ENCODE measurements at regions not wholly inside any gene's neighbourhood (a gene's known extent, or its start where the extent isn't known, plus 50 kb on each side); places are given as distances from the start of the nearest gene placed in this dataset.
"Not testable (repeated sequence)": the region's sequence is repeated elsewhere in the genome, so short reads cannot be mapped to it uniquely, and the experiment has no call there.

DNA sequence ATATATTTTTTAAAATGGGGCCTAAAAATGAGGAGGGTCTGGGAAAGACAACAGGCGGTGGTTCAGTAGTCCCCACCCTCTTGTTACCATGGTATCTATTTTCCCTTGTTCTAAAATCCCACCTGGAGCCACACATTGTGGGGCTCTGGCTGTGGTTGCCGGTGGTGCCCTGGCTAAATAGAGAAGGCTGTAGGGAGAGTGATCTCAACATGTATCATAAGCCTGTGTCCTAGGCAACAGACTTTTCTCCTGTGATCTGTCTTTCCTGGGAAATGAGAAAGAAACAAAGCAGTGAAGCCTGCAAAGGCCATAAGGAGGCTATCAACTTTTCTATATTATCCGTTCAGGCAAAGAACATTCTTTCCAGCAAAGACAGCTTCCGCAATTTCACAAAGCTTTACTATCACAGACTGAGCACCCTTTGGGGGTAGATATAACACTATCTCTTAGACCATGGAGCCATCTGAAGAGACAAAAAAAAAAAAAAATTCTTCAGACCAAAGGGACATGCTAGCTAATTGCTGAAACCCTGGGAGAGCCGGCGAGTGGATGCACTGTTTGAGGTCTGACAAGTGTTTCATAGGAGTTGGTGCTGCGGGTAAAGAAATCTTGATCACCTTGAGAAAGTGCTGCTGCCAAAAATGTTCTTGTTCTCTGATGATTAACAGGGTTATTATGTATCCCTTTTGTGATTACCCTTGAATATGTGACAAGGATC is 879.2 kb upstream of the DDX18 start:
- no peak for DNase-seq

DNA sequence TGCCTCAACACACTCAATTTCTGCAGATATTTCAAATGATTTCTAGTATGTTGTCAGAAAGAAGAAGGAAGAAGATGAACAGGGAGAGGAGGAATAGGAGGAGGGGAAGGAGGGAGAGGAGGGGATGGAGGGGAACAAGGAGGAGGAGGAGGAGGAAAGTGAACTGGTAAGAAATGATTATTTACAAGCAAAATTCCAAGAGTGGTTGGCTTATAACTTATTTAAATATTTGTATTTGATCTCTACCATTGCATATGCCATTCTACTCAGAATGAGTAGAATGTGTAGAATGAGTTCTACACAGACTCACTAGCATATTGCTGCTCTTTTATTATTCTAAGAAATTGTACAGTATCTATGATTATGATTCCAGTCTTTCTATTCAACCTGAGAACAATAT is 866.2 kb upstream of the DDX18 start:
- DNase-seq = no peak

DNA sequence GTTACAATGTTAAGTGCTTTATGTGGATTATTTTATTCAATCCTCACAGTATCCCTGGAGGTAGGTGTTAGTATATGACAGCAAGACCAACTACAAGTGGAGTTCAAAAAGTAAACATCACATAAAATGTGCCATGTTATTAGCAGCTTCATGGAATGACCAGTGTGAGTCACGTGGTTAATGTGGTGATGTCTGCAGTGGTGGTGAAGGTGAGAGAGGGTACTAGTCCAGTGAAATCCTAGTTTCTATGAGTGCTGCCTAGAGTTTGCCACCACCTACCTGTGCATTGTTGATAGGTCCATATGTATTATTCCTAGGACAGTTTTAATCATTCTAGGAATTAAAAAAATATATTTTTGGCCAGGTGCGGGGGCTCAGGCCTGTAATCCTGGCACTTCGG is 865.2 kb upstream of the DDX18 start:
- DNase-seq = no peak

DNA sequence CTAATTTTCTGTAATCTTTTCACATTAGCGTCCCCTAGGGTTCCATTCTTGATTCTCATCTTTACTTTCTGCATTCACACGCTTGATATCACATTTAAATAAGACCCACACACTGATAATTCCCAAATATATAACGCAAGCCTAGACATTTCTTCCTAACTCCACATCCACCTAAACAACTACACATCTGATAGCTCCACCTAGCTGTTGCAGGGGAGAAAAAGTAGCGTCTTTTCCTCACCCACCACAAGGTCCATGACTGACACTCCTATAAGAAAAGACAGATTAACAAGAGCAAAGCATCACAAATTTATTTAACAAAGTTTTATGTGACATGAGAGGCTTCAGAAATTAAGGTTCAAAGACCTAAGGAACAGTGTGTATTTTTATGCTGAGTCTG is 862.2 kb upstream of the DDX18 start:
- DNase-seq = no peak

DNA sequence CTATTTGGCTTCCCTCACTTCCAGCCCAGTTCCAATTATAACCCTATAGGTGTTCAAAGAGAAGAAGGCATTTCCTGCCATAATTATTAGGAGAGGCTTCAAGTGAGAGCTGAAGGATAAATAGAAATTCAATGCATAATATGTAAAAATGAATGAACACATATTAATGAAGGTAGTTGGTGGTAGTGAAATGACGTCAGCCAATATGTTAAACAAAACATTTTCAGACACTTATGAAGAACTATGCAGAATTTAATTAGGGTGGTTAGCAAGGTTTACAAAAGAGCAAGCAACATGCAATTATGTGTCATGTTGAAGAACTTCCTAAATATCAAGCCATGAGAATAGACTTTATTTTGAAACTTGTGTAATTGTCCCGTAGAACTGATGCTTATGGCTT is 858.8 kb upstream of the DDX18 start:
- no peak for DNase-seq

DNA sequence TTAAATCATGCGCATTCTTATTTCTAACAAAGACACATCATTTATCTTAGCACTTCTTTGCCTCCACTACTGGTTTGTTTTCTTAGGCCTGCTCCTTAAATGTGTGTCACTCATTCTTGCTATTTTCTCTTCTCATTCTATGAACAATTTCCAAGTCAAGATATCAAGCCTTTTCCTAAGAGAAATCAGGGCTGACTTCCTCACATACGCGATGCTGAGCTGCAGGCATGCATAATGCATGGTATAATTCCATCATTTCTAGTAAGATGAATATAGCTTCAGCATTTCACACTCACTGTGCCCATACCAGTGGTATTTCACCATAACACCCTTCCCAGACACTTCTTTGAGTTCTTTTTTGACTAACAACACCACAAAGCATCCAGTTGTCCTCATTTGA is 838.9 kb upstream of the DDX18 start:
- no peak for DNase-seq

DNA sequence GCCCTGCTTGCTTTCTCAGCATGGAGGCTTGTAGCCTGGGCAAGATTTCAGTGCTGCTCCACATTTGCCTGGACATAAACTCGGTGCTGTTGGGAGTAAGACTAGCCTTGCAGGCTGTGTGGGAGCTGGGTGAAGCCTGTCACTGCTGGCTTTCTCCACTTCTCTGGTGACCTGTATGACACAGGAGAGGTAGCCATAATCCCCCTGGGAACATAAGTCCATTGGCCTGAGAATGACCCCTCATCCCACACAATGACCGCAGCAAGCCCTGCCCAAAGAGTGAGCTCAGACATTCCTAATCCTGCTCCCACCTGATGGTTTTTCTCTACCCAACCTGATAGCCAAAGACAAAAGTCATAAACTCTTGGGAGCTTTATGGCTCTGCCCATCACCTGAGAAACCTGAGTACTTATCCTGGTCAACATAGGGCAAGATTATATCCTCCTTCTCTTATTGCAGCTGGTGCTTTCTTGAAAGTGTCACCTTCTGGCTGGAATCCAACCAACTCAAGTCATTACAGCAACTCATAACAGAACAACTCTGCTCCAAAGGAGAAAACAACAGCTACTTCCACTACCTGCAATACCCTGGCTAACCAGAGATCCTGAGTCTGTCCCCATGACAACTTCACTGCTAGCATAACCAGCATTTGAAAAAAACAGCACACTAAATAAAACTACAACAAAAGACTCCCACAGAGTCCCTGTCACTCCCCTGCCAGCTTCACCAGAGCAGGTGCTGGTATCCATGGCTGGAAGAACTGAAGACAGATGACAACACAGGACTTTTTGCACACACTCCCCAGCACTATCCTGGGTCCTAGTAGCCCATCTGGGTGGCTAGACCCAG is 834.4 kb upstream of the DDX18 start:
- no peak for DNase-seq

DNA sequence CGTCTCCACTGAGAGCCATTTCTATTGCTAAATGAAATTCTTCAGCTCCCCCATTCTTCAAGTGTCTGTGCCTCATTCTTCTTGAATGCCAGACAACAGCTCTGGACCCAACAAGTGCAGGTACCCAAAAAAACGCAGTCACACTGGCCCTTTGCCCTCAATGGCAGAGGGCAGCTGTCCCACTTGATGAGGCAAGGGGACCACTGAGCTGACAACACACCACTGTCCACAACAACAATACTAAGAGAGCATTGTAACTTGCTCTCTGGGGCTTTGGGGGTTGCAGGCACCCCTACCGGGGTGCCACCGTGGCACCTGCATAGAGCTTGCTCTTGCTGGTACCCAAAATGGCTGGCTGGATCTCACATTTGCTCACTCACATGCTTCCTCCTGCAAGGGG is 827.0 kb upstream of the DDX18 start:
- DNase-seq = no peak

DNA sequence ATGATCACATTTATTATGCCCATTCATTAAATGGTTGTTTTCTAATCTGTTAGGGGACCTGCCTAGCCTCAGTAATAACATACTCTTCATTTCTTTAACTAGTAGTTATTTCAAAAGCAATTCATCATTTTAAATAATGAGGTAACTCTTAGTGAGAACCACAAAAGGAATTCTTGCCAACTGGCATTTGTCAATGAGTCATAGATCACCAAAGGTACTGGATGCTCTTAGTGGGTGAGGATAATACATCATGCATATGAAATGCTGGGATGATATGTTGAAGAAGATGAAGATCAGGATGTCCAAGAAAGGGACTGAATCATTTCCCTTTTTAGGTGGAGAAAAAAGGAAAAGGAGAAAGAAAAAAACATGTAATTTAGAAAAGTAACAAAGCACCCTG is 826.2 kb upstream of the DDX18 start:
- DNase-seq = no peak

DNA sequence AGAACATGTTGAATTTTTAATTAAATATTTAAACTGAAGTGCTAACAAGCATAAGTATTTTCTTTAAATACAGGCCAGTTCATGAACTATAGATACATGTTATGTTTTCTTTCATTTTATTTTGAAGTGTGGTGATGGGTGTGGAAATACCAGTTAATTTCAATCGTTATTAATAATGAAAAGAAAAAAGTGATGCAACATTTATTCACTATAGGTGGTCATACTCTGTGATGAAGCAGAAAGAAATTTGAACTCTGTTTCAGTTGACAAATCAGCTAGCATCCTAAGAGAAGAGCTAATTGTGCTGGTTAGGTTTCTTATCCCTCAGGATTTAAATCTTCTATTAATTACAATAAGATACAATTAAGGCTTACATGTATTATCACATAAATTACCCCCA is 795.1 kb upstream of the DDX18 start:
- no peak for DNase-seq

DNA sequence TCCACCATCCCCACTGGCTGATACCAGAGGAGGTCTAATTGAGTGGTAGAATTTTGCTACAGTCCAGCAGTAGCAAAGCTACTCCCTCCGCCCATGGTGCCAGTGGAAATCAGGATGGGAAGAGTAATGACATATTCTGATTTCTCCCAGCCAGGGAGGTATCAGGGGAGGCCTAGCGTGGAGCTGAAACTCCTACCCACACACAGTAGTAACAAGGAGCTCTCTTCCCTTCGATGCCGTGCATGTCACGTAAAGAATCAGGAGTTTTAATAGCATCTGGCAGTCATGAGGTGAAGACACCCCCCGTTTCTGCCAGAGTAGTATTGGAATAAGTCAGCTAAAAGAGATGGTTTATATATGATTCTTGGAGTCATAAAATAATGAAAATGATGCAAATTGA is 786.8 kb upstream of the DDX18 start:
- no peak for DNase-seq

DNA sequence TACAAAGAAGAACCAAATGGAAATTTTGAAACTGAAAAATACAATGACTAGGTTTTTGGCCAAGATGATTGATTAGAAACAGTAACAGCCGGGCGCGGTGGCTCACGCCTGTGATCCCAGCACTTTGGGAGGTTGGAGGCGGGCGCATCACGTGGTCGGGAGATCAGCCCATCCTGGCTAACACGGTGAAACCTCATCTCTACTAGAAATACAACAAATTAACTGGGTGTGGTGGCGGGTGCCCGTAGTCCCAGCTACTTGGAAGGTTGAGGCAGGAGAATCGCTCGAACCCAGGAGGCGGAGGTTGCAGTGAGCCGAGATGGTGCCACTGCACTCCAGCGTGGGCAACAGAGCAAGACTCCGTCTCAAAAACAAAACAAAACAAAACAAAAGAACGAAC is 785.8 kb upstream of the DDX18 start:
- DNase-seq = not testable (repeated sequence)

DNA sequence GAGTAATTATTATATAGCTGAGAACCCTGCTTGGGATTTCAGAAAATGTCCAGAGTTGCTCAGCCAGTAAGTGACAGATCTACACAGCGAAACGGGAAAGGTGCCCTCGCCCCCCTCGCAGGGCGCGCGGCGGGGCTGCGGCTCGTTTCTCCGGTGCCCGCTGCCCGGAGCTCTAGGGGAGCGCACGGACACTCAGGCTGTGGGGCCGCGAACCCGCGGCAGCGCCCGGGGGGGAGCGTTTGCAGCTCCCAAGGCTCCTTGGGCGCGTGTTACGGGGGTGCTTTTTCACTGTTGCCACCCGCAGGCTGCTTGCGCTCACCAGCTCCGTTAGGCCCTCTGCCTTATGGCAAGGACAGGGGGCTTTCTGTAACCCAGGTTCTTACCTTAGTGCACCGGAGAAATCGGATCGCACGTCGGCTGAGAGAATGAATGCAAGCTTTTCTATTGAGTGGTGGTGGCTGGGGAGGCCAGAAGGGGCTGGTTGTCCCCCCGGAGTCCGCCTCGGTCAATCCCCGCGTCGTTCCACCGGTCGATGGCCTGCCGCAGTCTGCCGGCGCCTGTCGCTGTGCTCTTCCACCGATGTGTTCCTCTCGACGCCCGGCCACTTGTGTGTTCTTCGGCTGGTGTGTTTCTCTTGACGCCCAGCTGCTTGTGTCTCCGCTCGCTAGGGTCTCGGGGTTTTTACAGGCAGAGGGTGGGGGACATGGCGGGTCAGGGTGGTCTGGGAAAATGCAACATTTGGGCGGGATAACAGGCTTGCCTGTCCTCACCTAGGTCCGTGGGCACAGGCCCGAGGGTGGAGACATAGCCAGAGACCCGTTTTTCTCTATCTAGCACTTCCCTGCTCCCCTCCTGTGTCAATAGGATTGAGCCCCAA is 758.8 kb upstream of the DDX18 start:
- no peak for DNase-seq

DNA sequence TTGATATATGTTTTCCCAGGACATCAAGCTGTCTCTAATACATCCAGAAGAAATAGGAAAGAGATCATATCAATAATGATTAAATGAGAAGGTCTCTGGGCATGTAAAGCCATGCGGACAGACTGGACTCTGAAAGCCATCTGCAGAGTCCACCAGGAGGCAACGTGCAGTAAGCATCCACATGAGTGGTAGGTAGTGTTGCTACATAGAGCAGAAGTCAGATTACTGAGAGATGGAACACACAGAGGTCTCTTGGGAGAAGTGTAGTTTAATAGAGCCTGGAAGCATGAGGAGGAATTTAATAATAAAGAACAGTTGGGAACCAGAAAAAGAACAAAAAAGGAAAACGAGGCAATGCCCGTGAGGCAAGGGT is 758.1 kb upstream of the DDX18 start:
- DNase-seq = no peak

DNA sequence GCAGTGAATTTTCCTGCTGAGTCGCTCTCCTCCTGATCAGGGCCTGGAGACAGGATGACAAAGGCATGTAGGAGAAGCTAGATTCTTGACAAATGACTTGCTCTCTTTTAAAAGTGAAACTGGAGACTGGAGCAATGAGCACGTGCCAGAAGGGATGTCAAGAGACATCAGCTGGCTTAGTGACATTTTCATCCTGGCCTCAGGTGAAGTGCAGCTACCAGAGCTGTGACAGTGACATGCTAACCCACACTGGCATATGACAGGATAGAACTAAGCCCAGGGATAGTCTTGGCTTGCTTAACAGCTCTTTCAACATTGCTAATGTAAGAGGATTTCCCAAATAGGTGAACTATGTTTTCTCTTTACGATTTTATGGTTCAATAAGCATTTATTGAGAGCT is 757.5 kb upstream of the DDX18 start:
- DNase-seq = no peak

DNA sequence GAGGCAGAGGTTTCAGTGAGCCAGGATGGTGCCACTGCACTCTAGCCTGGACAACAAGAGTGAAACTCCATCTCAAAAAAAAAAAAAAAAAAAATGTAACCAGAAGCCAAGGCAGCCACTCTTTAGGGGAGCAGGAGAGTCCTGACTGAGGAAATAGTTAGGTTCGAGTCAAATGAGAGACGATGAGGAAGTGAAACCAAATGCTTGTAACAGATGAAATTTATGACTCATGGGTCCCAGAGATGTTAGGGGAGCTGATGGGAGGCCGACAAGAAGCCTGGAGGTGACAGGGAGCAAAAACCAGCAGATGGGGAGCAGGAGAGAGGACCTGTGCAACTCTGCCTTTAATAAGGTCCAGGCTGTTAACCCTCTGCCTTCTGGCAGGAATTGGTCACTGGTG is 756.1 kb upstream of the DDX18 start:
- no peak for DNase-seq

DNA sequence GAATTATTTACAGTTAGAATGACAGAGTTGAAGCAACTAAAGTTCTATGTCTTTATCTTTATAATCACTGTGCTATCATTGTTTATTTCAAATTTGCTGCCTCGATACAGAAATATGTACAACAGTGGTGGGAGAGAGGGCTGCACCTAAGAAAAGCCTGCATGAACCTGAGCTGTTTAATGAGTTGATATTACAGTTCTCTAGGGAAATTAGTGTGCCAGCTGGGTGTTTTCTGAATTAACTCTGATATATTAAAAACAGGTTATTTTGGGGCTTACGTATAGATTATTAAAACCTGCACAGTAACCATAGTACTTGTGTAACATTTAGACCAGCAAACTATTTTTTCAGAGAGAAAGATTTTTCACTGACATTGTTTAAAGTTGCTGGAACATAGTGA is 750.5 kb upstream of the DDX18 start:
- no peak for DNase-seq

DNA sequence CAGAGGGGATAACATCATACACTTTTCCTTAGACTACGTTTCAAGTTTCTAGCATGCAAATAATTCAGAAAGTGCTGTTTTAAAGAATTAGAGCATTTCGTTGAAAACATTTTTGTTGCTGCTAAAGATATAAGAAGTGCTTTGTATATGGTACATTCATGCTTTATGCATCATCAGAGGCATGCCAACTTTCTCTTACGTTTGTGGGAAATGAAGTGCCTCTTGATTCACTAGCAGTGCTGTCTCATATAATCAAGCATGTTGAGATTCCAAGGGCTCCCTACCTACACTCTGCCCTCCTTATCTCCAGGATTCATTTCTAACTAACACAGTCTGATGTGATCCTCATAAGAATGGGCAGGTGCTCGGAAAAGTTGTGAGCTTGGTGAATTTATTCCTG is 748.6 kb upstream of the DDX18 start:
- no peak for DNase-seq

DNA sequence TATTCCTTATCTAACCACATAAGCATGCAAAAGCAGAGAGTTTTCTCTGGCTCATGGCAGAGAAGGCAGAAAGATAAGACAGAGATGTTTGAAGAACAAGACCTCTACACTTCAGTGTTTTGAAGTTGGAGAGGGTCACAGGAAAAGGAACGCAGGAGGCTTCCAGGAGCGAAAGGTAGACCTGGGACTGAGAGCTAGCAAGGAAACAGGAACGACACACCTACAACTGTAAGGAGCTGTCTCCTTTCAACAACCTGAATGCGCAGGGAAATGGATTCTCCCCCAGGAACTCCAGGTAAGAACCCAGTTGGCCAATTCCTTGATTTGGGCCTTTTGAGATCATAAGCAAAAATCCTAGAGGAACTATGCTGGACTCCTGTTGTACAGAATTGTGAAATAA is 746.6 kb upstream of the DDX18 start:
- DNase-seq = no peak

DNA sequence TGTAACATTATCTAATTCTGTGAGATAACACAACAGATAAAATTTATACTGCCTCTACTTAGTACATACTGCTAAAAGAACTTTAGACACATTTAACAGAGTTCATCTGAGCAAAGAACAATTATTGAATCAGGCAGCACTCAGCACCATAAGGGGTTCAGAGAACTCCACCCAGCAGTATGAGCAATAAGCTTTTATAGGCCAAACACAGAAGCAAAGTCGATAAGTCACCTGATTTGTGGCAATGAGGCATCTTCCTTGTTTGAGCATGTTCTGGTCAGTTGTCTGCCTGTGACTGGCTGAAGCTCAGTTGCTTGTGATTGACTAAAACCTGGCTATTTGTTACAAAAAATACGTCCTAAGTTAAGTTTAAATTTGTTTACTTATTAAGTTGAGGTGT is 746.1 kb upstream of the DDX18 start:
- DNase-seq = no peak

DNA sequence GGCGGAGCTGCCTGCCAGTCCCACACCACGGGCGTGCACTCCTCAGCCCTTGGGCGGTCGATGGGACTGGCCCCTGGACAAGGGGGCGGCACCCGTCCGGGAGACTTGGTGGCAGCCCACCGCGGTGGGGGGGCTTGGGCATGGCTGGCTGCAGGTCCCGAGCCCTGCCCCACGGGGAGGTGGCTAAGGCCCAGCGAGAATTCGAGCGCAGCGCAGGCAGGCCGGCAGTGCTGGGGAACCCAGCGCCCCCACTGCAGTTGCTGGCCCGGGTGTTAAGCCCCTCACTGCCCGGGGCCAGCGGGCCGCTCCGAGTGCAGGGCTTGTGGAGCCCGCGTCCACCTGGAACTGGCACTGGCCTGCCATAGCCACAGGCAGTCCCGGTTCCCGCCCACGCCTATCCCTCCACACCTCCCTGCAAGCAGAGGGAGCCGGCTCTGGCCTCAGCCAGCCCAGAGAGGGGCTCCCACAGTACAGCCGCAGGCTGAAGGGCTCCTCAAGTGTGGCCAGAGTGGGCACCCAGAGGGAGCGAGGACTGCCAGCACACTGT is 742.9 kb upstream of the DDX18 start:
- DNase-seq = no peak

DNA sequence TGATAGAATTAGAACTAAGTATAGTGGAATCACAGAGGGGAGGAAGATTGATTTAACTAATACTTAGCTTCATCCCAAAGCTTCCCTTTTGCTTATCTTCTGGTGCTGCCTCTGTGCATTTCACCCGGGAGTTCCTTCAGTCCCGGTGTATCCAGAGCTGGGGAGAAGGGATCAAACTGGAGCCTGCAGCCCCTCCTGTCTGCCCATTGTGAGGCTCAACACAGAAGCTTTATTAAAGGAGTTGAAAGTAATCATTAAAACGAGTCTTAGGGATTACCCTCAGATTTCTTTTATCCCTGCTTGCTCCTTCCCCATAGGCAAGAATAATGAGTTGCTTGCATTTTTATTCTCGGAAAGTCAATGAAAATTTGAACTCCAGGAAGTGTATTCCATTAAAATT is 739.7 kb upstream of the DDX18 start:
- no peak for DNase-seq

DNA sequence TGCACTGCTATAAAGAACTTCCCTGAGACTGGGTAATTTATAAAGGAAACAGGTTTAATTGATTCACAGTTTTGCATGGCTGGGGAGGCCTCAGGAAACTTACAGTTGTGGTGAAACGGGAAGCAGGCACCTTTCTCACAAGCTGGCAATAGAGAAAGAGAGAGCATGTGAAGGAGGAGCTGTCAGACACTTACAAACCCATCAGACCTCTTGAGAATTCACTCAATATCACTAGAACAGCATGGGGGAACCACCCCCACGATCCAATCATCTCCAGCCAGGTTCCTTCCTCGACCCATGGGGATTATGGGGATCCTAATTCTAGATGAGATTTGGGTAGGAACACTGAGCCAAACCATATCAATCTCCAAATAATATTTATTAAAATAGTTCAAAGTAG is 729.2 kb upstream of the DDX18 start:
- DNase-seq = no peak

DNA sequence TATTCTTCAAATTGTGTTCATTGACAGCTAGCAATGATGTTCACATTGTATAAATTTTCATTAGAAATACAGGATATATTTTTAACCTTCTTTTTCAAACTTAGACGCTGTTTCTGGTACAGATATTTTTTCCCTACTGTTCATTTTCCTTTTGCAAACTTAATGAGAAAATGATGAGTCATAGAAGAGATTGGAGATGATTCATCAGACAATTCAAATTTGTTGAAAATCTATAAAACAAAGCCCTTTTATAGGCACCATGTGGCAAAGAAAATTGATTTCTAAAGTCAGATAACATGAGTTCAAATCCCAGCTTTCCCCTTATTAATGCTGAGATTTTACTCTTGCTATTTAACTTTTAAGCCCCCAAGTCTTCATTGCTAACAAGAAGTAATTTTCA is 728.8 kb upstream of the DDX18 start:
- DNase-seq = no peak
